GM12878 (cell line): ENCODE measurements at regions not wholly inside any gene's neighbourhood (a gene's known extent, or its start where the extent isn't known, plus 50 kb on each side); places are given as distances from the start of the nearest gene placed in this dataset.

Source experiments
- ATAC-seq: fragments of 200-7000 bp; cut with Tn5 transposase; 3 replicates; pipeline ENCODE4 v1.9.1; 2020; ENCODE audit warnings: mild to moderate bottlenecking, moderate library complexity
- BruUV-seq: library from RNA; stranded (reverse); fragments of 400-500 nt; replicated peaks from 2 replicates; lab custom pipeline; 2021; lab: Mats Ljungman, UMichigan
- CTCF ChIA-PET: fragments of 300-600 bp; sonication (Branson Sonifier 250); formaldehyde crosslinking; extraction: SDS; loops from one replicate; lab custom pipeline; 2021; ENCODE audit warnings: inconsistent platforms; lab: Yijun Ruan, JAX
- POLR2A ChIA-PET: fragments of 350-600 bp; formaldehyde crosslinking; extraction: SDS; loops from one replicate; lab custom pipeline; 2021; ENCODE audit warnings: inconsistent platforms; lab: Charles Lee
- RAD21 ChIA-PET: fragments of 300-600 bp; sonication (Branson Sonifier 250); formaldehyde crosslinking; loops from one replicate; lab custom pipeline; 2023; ENCODE audit warnings: antibody characterized with exemption; ENCODE audit not compliant: unreplicated experiment; lab: Charles Lee
- SMC1A ChIA-PET: fragments of 300-600 bp; sonication (Branson Sonifier 250); formaldehyde crosslinking; loops from one replicate; lab custom pipeline; 2023; ENCODE audit not compliant: unreplicated experiment, uncharacterized antibody; lab: Charles Lee
- DNase-seq: peaks from one replicate; pipeline ENCODE4 v3.0.0-alpha.2; 2011; ENCODE audit warnings: low read depth, low spot score
- FAIRE-seq: peaks from 3 replicates; lab custom pipeline; 2011; peaks lifted over from hg19 to GRCh38; lab: Jason Lieb, UNC
- H2AFZ ChIP-seq: 2 replicates; pipeline ENCODE4 v1.6.0; 2011; ENCODE audit warnings: low read depth, low read length, control low read depth; ENCODE audit not compliant: control insufficient read depth
- H3K27ac ChIP-seq: 2 replicates; pipeline ENCODE4 v1.5.1; 2011; ENCODE audit warnings: control low read depth; ENCODE audit not compliant: control insufficient read depth, insufficient read depth
- H3K27me3 ChIP-seq, 2 experiments: replicated peaks in 1 of 2; 2 replicates each; pipeline versions ENCODE4 v1.6.0 to v1.6.1; 2011; ENCODE audit warnings: low read length in 1 of 2; ENCODE audit not compliant: control insufficient read depth in 2 of 2, insufficient read depth in 2 of 2
- H3K36me3 ChIP-seq, 2 experiments: 2 replicates each; pipeline ENCODE4 v1.5.1; 2011; ENCODE audit warnings: low read length in 1 of 2; ENCODE audit not compliant: control insufficient read depth in 2 of 2, insufficient read depth in 2 of 2
- H3K4me1 ChIP-seq: 2 replicates; pipeline ENCODE4 v1.6.1; 2011; ENCODE audit warnings: mild to moderate bottlenecking, low read length, moderate library complexity, mixed read lengths; ENCODE audit not compliant: control insufficient read depth, insufficient read depth
- H3K4me2 ChIP-seq: 2 replicates; pipeline ENCODE4 v1.6.0; 2011; ENCODE audit warnings: control low read depth; ENCODE audit not compliant: control insufficient read depth, insufficient read depth
- H3K4me3 ChIP-seq: fragments of 200-600 bp; sonication (generic); 2 replicates; pipeline ENCODE4 v1.5.1; 2016
- H3K79me2 ChIP-seq: 2 replicates; pipeline ENCODE4 v1.6.0; 2011; ENCODE audit warnings: low read length; ENCODE audit not compliant: control insufficient read depth, insufficient read depth
- H3K9ac ChIP-seq: 2 replicates; pipeline ENCODE4 v1.8.0; 2011; ENCODE audit warnings: low read length, control low read depth, mixed read lengths; ENCODE audit not compliant: control insufficient read depth, insufficient read depth
- H3K9me3 ChIP-seq: replicated peaks from 3 replicates; pipeline ENCODE4 v1.5.1; 2011; ENCODE audit warnings: mild to moderate bottlenecking, low read length; ENCODE audit not compliant: control insufficient read depth, insufficient read depth
- H4K20me1 ChIP-seq: 2 replicates; pipeline ENCODE4 v1.6.0; 2011; ENCODE audit not compliant: control insufficient read depth, insufficient read depth
- ATF7 ChIP-seq: fragments of 450-650 bp; IDR thresholded peaks from 2 replicates; pipeline ENCODE4 v1.6.1; 2016; ENCODE audit warnings: low read depth, mild to moderate bottlenecking
- HCFC1 ChIP-seq: fragments of 150-350 bp; IDR thresholded peaks from 2 replicates; pipeline ENCODE4 v1.6.1; 2014; ENCODE audit warnings: low read length
- JUND ChIP-seq: IDR thresholded peaks from 2 replicates; pipeline ENCODE4 v1.6.1; 2012; ENCODE audit warnings: low read depth, mild to moderate bottlenecking, low read length, improper control_type of control experiment, moderate library complexity
- KLF5 ChIP-seq: fragments of 450-650 bp; IDR thresholded peaks from 2 replicates; pipeline ENCODE4 v1.6.1; 2014; ENCODE audit warnings: mild to moderate bottlenecking; ENCODE audit not compliant: partially characterized antibody
- LARP7 ChIP-seq: fragments of 450-650 bp; IDR thresholded peaks from 2 replicates; pipeline ENCODE4 v1.6.1; 2017; ENCODE audit warnings: mild to moderate bottlenecking
- NFXL1 ChIP-seq: fragments of 450-650 bp; IDR thresholded peaks from 2 replicates; pipeline ENCODE4 v1.6.1; 2017; ENCODE audit warnings: antibody characterized with exemption, mild to moderate bottlenecking, borderline replicate concordance
- NFYB ChIP-seq: IDR thresholded peaks from 2 replicates; pipeline ENCODE4 v1.6.1; 2011; ENCODE audit warnings: low read depth, mild to moderate bottlenecking, low read length, improper control_type of control experiment, moderate library complexity; ENCODE audit not compliant: insufficient read depth
- SMARCA5 ChIP-seq: fragments of 450-650 bp; IDR thresholded peaks from 2 replicates; pipeline ENCODE4 v1.6.1; 2017; ENCODE audit warnings: mild to moderate bottlenecking
- SMC3 ChIP-seq: IDR thresholded peaks from 2 replicates; pipeline ENCODE4 v1.6.1; 2011; ENCODE audit warnings: low read length, improper control_type of control experiment, borderline replicate concordance
- SP1 ChIP-seq: IDR thresholded peaks from one replicate; pipeline ENCODE4 v1.6.1; 2011; ENCODE audit warnings: low read depth, low read length
- WGBS: methylation state at CpG from one replicate; pipeline ENCODE4 v1.1.6; 2016; ENCODE audit warnings: low lambda C conversion rate; ENCODE audit not compliant: insufficient replicate concordance, insufficient coverage; ENCODE audit errors: missing lambda C conversion rate; 5-methylcytosine and 5-hydroxymethylcytosine counted together
- in situ Hi-C: fragments of 300-500 bp; cut with MboI; formaldehyde crosslinking; loops from 9 replicates; pipeline ENCODE4 v1.14.3; 2018; ENCODE audit warnings: mixed read lengths
- intact Hi-C: fragments of 100-400 bp; cut with micrococcal nuclease; formaldehyde crosslinking; loops from one replicate; pipeline ENCODE4 v1.14.2; 2022; ENCODE audit not compliant: unreplicated experiment
- TF ChIP-seq, protein P1 (sequence below), 3 experiments: IDR thresholded peaks in 2 of 3; conservative IDR thresholded peaks in 1 of 3; 2 replicates each; pipeline ENCODE4 v1.5.1; 2011; ENCODE audit warnings: low read depth in 3 of 3, low read length in 3 of 3, mild to moderate bottlenecking in 3 of 3, control low read depth in 2 of 3, moderate library complexity in 2 of 3, inconsistent platforms in 1 of 3, mixed read lengths in 1 of 3; ENCODE audit not compliant: control insufficient read depth in 2 of 3, insufficient read depth in 1 of 3; ENCODE audit errors: extremely low read depth in 1 of 3

DNA sequence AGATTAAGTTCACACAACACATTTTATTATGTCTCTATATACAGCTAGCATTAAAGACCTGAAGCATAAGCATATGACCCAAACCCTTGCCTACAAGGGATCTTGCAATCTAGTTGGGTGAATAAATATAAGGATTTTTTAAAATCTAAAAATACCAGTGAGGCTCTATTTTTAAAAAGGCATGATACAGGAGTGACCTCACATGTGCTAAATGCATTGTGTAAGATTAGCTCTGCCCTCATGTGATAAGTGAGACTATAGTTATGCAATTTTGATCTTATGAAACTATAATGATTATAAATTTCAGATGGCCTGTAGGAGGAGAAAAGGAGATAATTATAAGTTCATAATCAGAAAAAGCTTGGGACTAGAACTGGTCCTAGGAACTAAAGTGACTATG lies 451.0 kb upstream of the MAN1A1 start (continued):
- TF ChIP-seq, protein P1, sequence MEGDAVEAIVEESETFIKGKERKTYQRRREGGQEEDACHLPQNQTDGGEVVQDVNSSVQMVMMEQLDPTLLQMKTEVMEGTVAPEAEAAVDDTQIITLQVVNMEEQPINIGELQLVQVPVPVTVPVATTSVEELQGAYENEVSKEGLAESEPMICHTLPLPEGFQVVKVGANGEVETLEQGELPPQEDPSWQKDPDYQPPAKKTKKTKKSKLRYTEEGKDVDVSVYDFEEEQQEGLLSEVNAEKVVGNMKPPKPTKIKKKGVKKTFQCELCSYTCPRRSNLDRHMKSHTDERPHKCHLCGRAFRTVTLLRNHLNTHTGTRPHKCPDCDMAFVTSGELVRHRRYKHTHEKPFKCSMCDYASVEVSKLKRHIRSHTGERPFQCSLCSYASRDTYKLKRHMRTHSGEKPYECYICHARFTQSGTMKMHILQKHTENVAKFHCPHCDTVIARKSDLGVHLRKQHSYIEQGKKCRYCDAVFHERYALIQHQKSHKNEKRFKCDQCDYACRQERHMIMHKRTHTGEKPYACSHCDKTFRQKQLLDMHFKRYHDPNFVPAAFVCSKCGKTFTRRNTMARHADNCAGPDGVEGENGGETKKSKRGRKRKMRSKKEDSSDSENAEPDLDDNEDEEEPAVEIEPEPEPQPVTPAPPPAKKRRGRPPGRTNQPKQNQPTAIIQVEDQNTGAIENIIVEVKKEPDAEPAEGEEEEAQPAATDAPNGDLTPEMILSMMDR (IDR thresholded peaks at IDR 0.05 in 2 of 3, conservative IDR thresholded peaks at IDR 0.05 in 1 of 3; ENCODE audit: control insufficient read depth in 2 of 3, extremely low read depth in 1 of 3, insufficient read depth in 1 of 3, low read depth in 3 of 3, low read length in 3 of 3): no peak
- TF ChIP-seq, all 136 proteins: peak for 0

DNA sequence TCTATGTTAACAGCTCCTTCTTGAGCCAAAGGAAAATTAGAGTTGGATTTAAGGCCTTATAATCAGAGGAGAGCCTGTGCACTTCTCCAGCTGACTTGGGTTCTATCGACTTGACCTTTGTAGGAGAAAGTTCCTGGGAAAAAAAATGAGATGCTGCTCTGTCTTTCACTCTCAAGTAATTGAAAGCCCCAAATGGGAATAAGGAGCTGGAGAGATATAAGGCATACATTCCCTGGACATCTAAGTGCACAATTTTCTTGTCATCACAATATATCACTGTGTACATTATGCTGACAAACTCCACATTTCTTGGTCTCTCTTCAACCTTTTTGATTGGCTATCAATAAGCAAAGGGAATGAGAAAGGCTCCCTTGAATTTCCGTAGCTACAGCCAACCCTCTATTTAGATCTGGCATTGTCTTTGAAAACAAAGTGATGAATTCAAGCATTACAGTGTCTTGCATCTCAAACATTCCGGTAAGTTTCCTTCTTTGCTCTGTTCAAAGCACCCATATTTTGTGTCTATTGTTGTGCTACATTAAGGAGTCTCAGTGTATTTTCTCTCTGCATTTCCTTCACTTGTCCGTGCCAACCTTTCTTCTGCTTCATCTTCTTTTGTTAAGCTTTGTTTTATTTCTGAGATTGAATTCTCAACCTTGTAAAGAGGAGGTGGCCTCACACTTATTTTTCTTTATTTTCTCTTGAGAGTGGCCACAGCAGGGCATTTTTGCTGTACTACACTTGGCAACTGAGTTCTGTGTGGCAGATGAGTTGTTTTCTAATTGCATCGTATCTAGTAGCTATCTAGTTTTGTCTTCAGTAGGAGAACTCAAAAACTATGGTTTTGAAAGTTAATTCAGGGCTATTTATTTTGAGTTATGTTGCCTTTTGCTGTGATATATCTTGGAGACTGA lies 450.3 kb upstream of the MAN1A1 start:
- RAD21 ChIA-PET: no interaction called here
- intact Hi-C loops: no loop called here
- FAIRE-seq (no peak), ATAC-seq (no peak), DNase-seq (no peak)
- Histone ChIP-seq H3K4me1 (no peaks in the 10 kb centered on the region), H3K9ac (no peak overlapping the region), H3K27ac (no peak overlapping the region), H3K9me3 (no peaks in the 10 kb centered on the region), H4K20me1 (no peaks in the 10 kb centered on the region), H3K27me3 (no peaks in the 10 kb centered on the region), H3K79me2 (no peaks in the 10 kb centered on the region), H3K36me3 (no peaks in the 10 kb centered on the region), H2AFZ (no peak overlapping the region), H3K4me2 (no peak overlapping the region), H3K4me3 (no peak overlapping the region)
- SMC1A ChIA-PET: interaction anchor here (0.9 to 1.3 kb wide), 3 partner anchors 12 to 667 kb away, joined by 3 to 4 read pairs (median 3); no protein-coding TSS in a partner anchor
- in situ Hi-C loops: no loop called here
- POLR2A ChIA-PET: no interaction called here
- no TSS peak for BruUV-seq
- WGBS: 11% methylated on average over 5 of the region's 5 CpGs
- CTCF ChIA-PET: no interaction called here
- no peak for TF ChIP-seq HCFC1
- no peak for TF ChIP-seq LARP7
- no peak for TF ChIP-seq JUND
- no peak for TF ChIP-seq SMARCA5
- no peak for TF ChIP-seq ATF7
- no peak for TF ChIP-seq SMC3
- TF ChIP-seq KLF5: no peak
- no peak for TF ChIP-seq NFYB
- no peak for TF ChIP-seq SP1
- TF ChIP-seq NFXL1: no peak
